ENCODE measurements at regions not wholly inside any gene's neighbourhood (a gene's known extent, or its start where the extent isn't known, plus 50 kb on each side); places are given as distances from the start of the nearest gene placed in this dataset.

DNA sequence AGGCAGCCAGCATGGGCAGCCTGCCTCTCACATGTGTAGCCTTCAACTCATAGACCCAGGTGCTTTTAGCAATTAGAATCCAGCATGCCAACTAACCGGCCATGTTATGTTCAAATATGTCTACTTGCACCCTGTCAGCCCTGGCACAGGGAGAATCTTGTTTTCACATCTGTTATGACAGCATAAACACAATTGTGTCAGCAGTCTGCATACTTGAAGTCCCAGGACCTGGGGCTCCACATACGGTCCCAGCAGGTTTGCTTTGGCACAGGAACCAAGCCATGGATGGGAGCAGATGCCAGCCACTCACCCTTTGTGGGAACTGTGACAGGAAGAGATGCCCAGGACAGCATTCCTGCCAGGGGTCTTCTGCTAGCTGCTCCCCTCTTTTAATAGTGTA lies 67.2 kb upstream of the SYNDIG1 start:
- no peak overlapping the region for H3K4me3 ChIP-seq (ENCODE audit: low read depth, low read length)
- CTCF ChIA-PET = no interaction called here
- no peak overlapping the region for H3K27ac ChIP-seq (ENCODE audit: low read depth, low read length)
- no peaks in the 10 kb centered on the region for H3K9me3 ChIP-seq (ENCODE audit: control insufficient read depth, insufficient read depth, low read length)
- POLR2A ChIA-PET = no interaction called here
- TF ChIP-seq, protein P1, sequence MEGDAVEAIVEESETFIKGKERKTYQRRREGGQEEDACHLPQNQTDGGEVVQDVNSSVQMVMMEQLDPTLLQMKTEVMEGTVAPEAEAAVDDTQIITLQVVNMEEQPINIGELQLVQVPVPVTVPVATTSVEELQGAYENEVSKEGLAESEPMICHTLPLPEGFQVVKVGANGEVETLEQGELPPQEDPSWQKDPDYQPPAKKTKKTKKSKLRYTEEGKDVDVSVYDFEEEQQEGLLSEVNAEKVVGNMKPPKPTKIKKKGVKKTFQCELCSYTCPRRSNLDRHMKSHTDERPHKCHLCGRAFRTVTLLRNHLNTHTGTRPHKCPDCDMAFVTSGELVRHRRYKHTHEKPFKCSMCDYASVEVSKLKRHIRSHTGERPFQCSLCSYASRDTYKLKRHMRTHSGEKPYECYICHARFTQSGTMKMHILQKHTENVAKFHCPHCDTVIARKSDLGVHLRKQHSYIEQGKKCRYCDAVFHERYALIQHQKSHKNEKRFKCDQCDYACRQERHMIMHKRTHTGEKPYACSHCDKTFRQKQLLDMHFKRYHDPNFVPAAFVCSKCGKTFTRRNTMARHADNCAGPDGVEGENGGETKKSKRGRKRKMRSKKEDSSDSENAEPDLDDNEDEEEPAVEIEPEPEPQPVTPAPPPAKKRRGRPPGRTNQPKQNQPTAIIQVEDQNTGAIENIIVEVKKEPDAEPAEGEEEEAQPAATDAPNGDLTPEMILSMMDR (IDR thresholded peaks at IDR 0.05; ENCODE audit: low read depth, low read length) = no peak
- no peaks in the 10 kb centered on the region for H3K27me3 ChIP-seq (ENCODE audit: control insufficient read depth, insufficient read depth, low read length)
- DNase-seq (ENCODE audit: low read depth, low spot score) = no peak

DNA sequence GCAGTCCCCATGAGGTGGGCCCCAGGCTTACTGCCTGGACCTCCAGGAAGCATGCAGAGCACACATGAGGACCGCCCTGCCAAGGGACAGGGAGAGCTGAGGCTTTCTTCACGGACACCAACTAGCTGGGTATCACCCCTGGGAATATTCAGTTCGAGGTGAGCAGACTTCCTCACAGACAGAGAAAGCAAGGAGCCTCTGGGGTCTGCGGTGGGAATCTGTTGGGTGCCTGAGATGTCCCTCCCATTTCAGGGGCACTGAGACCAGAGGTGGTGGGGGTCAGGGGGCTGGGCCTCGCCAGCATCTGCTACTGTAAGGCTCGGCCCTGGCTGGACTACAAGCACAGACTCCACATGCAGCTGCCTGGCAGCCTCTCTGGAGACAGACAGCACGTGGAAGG lies 74.3 kb upstream of the SYNDIG1 start:
- DNase-seq (ENCODE audit: low read depth, low spot score) = no peak
- H3K9me3 ChIP-seq (ENCODE audit: control insufficient read depth, insufficient read depth, low read length) = no peaks in the 10 kb centered on the region
- TF ChIP-seq, protein P1 (IDR thresholded peaks at IDR 0.05; ENCODE audit: low read depth, low read length) = no peak
- ChIA-PET POLR2A (no interaction called here), CTCF (no interaction called here)
- H3K27me3 ChIP-seq (ENCODE audit: control insufficient read depth, insufficient read depth, low read length) = no peaks in the 10 kb centered on the region
- no peak overlapping the region for H3K4me3 ChIP-seq (ENCODE audit: low read depth, low read length)
- H3K27ac ChIP-seq (ENCODE audit: low read depth, low read length) = no peak overlapping the region

DNA sequence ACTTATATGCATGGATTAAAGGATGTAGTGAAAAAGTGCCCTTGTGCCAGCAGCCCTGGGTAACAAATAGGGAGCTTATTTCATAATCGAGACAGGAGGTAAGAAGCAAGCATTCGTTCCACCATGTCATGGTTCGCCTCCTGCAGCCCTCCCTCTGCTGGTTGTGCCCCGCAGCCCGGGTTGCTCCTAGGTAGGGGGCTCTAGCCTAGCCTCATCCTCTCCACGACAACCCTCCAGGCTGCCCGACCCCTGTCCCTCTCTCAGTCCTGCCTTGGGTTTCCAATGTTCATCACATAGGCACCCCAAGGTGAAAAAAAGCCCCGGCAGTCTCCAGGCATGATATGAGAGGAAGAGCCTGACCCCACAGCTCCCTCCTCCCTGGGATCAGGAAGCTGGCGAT lies 75.5 kb upstream of the SYNDIG1 start:
- TF ChIP-seq, protein P1 (IDR thresholded peaks at IDR 0.05; ENCODE audit: low read depth, low read length) = no peak
- Histone ChIP-seq H3K9me3 (ENCODE audit: control insufficient read depth, insufficient read depth, low read length) (no peaks in the 10 kb centered on the region), H3K27me3 (ENCODE audit: control insufficient read depth, insufficient read depth, low read length) (no peaks in the 10 kb centered on the region), H3K27ac (ENCODE audit: low read depth, low read length) (no peak overlapping the region), H3K4me3 (ENCODE audit: low read depth, low read length) (no peak overlapping the region)
- CTCF ChIA-PET = no interaction called here
- no peak for DNase-seq (ENCODE audit: low read depth, low spot score)
- POLR2A ChIA-PET = no interaction called here

DNA sequence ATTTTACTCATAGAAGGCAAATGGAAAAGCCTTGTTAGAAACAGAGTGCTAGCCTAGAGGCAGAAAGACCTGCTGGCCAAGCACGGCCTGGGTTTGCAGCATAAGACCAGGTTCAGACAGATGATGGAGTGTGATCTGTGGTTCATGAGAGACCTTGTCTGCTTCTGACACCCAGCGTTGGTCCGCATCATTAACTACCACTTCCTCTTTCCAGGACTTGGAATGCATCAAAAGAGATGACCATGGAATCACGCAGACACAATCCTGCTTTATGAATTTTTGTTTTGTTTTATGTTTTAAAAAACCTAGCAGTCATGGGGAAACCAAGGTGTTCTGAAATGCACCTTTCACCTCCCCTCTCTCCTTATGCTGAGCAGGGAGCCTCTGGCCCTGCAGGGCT lies 76.8 kb upstream of the SYNDIG1 start:
- DNase-seq (ENCODE audit: low read depth, low spot score) = no peak
- H3K4me3 ChIP-seq (ENCODE audit: low read depth, low read length) = no peak overlapping the region
- ChIA-PET CTCF (no interaction called here), POLR2A (no interaction called here)
- H3K9me3 ChIP-seq (ENCODE audit: control insufficient read depth, insufficient read depth, low read length) = no peaks in the 10 kb centered on the region
- no peak overlapping the region for H3K27ac ChIP-seq (ENCODE audit: low read depth, low read length)
- TF ChIP-seq, protein P1 (IDR thresholded peaks at IDR 0.05; ENCODE audit: low read depth, low read length) = no peak
- no peaks in the 10 kb centered on the region for H3K27me3 ChIP-seq (ENCODE audit: control insufficient read depth, insufficient read depth, low read length)

DNA sequence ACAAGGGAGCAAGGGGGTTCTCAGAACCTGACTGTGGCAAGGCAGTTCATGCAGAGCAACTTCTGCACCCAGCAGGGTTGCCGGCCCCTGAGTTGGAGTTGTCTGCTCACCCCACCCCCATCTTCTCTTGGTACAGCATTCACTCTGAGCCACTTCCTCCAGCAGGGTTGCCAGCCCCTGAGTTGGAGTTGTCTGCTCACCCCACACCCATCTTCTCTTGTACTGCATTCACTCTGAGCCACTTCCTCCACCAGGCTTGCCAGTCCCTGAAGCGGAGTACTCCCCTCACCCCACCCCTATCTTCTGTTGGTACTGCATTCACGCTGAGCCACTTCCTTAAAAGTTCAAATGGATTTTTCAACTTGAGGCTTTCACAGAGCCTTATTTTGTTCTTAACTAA lies 79.7 kb upstream of the SYNDIG1 start:
- CTCF ChIA-PET = no interaction called here
- TF ChIP-seq, protein P1 (IDR thresholded peaks at IDR 0.05; ENCODE audit: low read depth, low read length) = no peak
- Histone ChIP-seq H3K27ac (ENCODE audit: low read depth, low read length) (no peak overlapping the region), H3K4me3 (ENCODE audit: low read depth, low read length) (no peak overlapping the region), H3K27me3 (ENCODE audit: control insufficient read depth, insufficient read depth, low read length) (no peaks in the 10 kb centered on the region), H3K9me3 (ENCODE audit: control insufficient read depth, insufficient read depth, low read length) (no peaks in the 10 kb centered on the region)
- POLR2A ChIA-PET = no interaction called here
- no peak for DNase-seq (ENCODE audit: low read depth, low spot score)
